H9 (cell line): ENCODE measurements at regions not wholly inside any gene's neighbourhood (a gene's known extent, or its start where the extent isn't known, plus 50 kb on each side); places are given as distances from the start of the nearest gene placed in this dataset.

Source experiments
- DNase-seq: peaks from one replicate; pipeline ENCODE4 v3.0.0-alpha.2; 2017
- H2AFZ ChIP-seq: one replicate; pipeline ENCODE4 v1.6.1; 2013; ENCODE audit warnings: mild to moderate bottlenecking, low read length, control low read depth, moderate library complexity
- H2AK5ac ChIP-seq: 2 replicates; pipeline ENCODE4 v1.6.1; 2013; ENCODE audit warnings: low read length, control low read depth, mixed read lengths; ENCODE audit not compliant: insufficient read length
- H2BK120ac ChIP-seq: one replicate; pipeline ENCODE4 v1.6.1; 2013; ENCODE audit warnings: low read depth, mild to moderate bottlenecking, low read length, control low read depth, inconsistent platforms; ENCODE audit not compliant: poor library complexity, severe bottlenecking
- H2BK12ac ChIP-seq: 2 replicates; pipeline ENCODE4 v1.6.1; 2013; ENCODE audit warnings: low read length, control low read depth, mixed read lengths, low read depth; ENCODE audit not compliant: insufficient read length
- H2BK15ac ChIP-seq: 2 replicates; pipeline ENCODE4 v1.6.1; 2013; ENCODE audit warnings: low read depth, low read length, control low read depth
- H2BK20ac ChIP-seq: one replicate; pipeline ENCODE4 v1.6.1; 2013; ENCODE audit warnings: low read depth, mild to moderate bottlenecking, low read length, control low read depth, inconsistent platforms; ENCODE audit not compliant: poor library complexity, severe bottlenecking
- H2BK5ac ChIP-seq: 2 replicates; pipeline ENCODE4 v1.6.1; 2013; ENCODE audit warnings: low read length, control low read depth, mixed read lengths; ENCODE audit not compliant: insufficient read length
- H3K14ac ChIP-seq: 2 replicates; pipeline ENCODE4 v1.6.1; 2013; ENCODE audit warnings: low read length, control low read depth; ENCODE audit not compliant: insufficient read depth
- H3K18ac ChIP-seq: 2 replicates; pipeline ENCODE4 v1.6.1; 2013; ENCODE audit warnings: low read depth, mild to moderate bottlenecking, mixed read lengths, low read length, control low read depth; ENCODE audit not compliant: insufficient read length
- H3K23ac ChIP-seq: 2 replicates; pipeline ENCODE4 v1.6.1; 2013; ENCODE audit warnings: low read length, control low read depth, mixed read lengths, low read depth; ENCODE audit not compliant: insufficient read length
- H3K23me2 ChIP-seq: 2 replicates; pipeline ENCODE4 v1.6.1; 2013; ENCODE audit warnings: low read depth, mild to moderate bottlenecking, mixed read lengths, low read length, control low read depth; ENCODE audit not compliant: insufficient read length, poor library complexity, severe bottlenecking
- H3K27ac ChIP-seq: 2 replicates; pipeline ENCODE4 v1.5.1; 2013; ENCODE audit warnings: low read length, control low read depth, mixed read lengths, low read depth; ENCODE audit not compliant: insufficient read length
- H3K27me3 ChIP-seq: 2 replicates; pipeline ENCODE4 v1.6.1; 2013; ENCODE audit warnings: low read length, control low read depth, inconsistent platforms; ENCODE audit not compliant: insufficient read depth
- H3K4ac ChIP-seq: 2 replicates; pipeline ENCODE4 v1.6.1; 2013; ENCODE audit warnings: low read depth, mild to moderate bottlenecking, control low read depth, inconsistent platforms, low read length, moderate library complexity
- H3K4me1 ChIP-seq: 2 replicates; pipeline ENCODE4 v1.6.1; 2013; ENCODE audit warnings: low read length, control low read depth, inconsistent platforms; ENCODE audit not compliant: insufficient read depth
- H3K4me2 ChIP-seq: 2 replicates; pipeline ENCODE4 v1.6.1; 2013; ENCODE audit warnings: low read length, control low read depth, mixed read lengths; ENCODE audit not compliant: insufficient read length, insufficient read depth
- H3K56ac ChIP-seq: 2 replicates; pipeline ENCODE4 v1.6.1; 2013; ENCODE audit warnings: low read depth, mild to moderate bottlenecking, mixed read lengths, low read length, control low read depth; ENCODE audit not compliant: insufficient read length
- H3K79me1 ChIP-seq: 2 replicates; pipeline ENCODE4 v1.6.1; 2013; ENCODE audit warnings: low read depth, mild to moderate bottlenecking, moderate library complexity, low read length, control low read depth, inconsistent platforms; ENCODE audit not compliant: insufficient read depth, poor library complexity, severe bottlenecking
- H3K79me2 ChIP-seq: 2 replicates; pipeline ENCODE4 v1.6.1; 2013; ENCODE audit warnings: low read length, control low read depth, inconsistent platforms; ENCODE audit not compliant: insufficient read depth
- H3K9ac ChIP-seq: 2 replicates; pipeline ENCODE4 v1.6.1; 2013; ENCODE audit warnings: low read length, control low read depth, mixed read lengths; ENCODE audit not compliant: insufficient read length; ENCODE audit errors: extremely low read depth
- H3K9me3 ChIP-seq: one replicate; pipeline ENCODE4 v1.6.1; 2013; ENCODE audit warnings: low read depth, low read length, inconsistent platforms; ENCODE audit not compliant: control insufficient read depth
- H3T11ph ChIP-seq: one replicate; pipeline ENCODE4 v1.6.1; 2013; ENCODE audit warnings: mild to moderate bottlenecking, low read length, control low read depth, inconsistent platforms
- H4K20me1 ChIP-seq: one replicate; pipeline ENCODE4 v1.6.1; 2013; ENCODE audit not compliant: control insufficient read depth, insufficient read length, insufficient read depth
- H4K5ac ChIP-seq: 2 replicates; pipeline ENCODE4 v1.6.1; 2013; ENCODE audit warnings: low read depth, mild to moderate bottlenecking, mixed read lengths, low read length, control low read depth; ENCODE audit not compliant: insufficient read length
- H4K8ac ChIP-seq: replicated peaks from 2 replicates; pipeline ENCODE4 v1.6.1; 2013; ENCODE audit warnings: low read length, control low read depth, mixed read lengths, low read depth; ENCODE audit not compliant: insufficient read length
- H4K91ac ChIP-seq: 2 replicates; pipeline ENCODE4 v1.6.1; 2013; ENCODE audit warnings: low read depth, mild to moderate bottlenecking, moderate library complexity, mixed read lengths, low read length, control low read depth; ENCODE audit not compliant: insufficient read length
- H3K27ac Mint-ChIP-seq, 3 experiments: 2 replicates in 2 of 3; 3 replicates in 1 of 3; pipeline ENCODE4 v1.8.0; 2020 to 2021; ENCODE audit warnings: mixed read lengths in 3 of 3, mild to moderate bottlenecking in 1 of 3, moderate library complexity in 1 of 3
- H3K27me3 Mint-ChIP-seq: 2 replicates; pipeline ENCODE4 v1.8.0; 2021; ENCODE audit warnings: low read depth, mild to moderate bottlenecking, moderate library complexity, mixed read lengths
- H3K36me3 Mint-ChIP-seq, 3 experiments: 2 replicates in 2 of 3; 3 replicates in 1 of 3; pipeline ENCODE4 v1.8.0; 2020 to 2021; ENCODE audit warnings: low read depth in 3 of 3, mixed read lengths in 3 of 3; ENCODE audit not compliant: insufficient read depth in 1 of 3
- H3K4me1 Mint-ChIP-seq, 2 experiments: 2 replicates each; pipeline ENCODE4 v1.8.0; 2020; ENCODE audit warnings: mixed read lengths in 2 of 2
- H3K4me3 Mint-ChIP-seq, 2 experiments: 2 replicates in 1 of 2; 3 replicates in 1 of 2; pipeline ENCODE4 v1.8.0; 2020 to 2021; ENCODE audit warnings: mild to moderate bottlenecking in 2 of 2, mixed read lengths in 2 of 2, moderate library complexity in 1 of 2
- H3K9me3 Mint-ChIP-seq, 2 experiments: 2 replicates in 1 of 2; 3 replicates in 1 of 2; pipeline ENCODE4 v1.8.0; 2020; ENCODE audit warnings: mild to moderate bottlenecking in 2 of 2, mixed read lengths in 2 of 2, moderate library complexity in 1 of 2
- WGBS: extraction: QIAGEN DNeasy Blood & Tissue Kit; methylation state at CpG from one replicate; pipeline ENCODE4 v1.1.7; 2013; ENCODE audit warnings: missing lambda C conversion rate, low lambda C conversion rate, mixed read lengths; ENCODE audit not compliant: insufficient read length; ENCODE audit errors: extremely low coverage; 5-methylcytosine and 5-hydroxymethylcytosine counted together
- TF ChIP-seq, protein P1 (sequence below): fragments of 200-600 bp; sonication (generic); conservative IDR thresholded peaks from 3 replicates; pipeline ENCODE4 v1.8.0; 2021; ENCODE audit warnings: antibody characterized with exemption, mild to moderate bottlenecking

DNA sequence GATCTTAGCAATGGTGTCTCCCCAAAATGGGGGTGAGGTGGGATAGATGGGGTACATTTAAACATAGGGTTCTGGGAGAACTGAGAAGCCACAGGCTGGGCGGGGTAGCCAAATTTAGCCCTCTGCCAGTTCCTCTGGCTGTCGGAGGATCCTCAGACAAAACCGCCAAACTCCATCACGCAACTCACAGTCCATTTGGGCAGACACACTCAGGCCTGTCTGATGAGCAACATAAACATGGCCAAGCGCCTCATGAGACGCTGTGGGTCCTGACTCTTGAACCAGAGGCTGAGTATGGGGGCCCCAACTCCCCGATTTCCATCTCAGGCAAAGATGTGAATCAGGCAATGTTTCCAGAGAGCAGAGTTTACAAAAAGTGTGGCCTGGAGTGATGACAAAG, 162.3 kb downstream of the FGF18 start:
- Histone ChIP-seq H2BK5ac (no peak overlapping the region), H3K27me3 (no peaks in the 10 kb centered on the region), H4K8ac (no peak overlapping the region), H2BK12ac (no peak overlapping the region), H3K4me1 (0 out of 2 replicates have a peak, but pooled peaks cover 1% of the 10 kb centered on the region), H3K9ac (no peak overlapping the region), H3K4me2 (no peak overlapping the region), H3K27ac (no peak overlapping the region), H4K5ac (no peak overlapping the region), H3K56ac (no peak overlapping the region), H3K23ac (no peak overlapping the region), H3K14ac (no peak overlapping the region), H3K23me2 (no peaks in the 10 kb centered on the region), H3K4ac (no peak overlapping the region), H2AFZ (no peak overlapping the region), H4K20me1 (no peaks in the 10 kb centered on the region), H2BK20ac (no peak overlapping the region), H2BK120ac (no peak overlapping the region), H3K79me2 (no peaks in the 10 kb centered on the region), H3K9me3 (no peaks in the 10 kb centered on the region), H3K79me1 (no peaks in the 10 kb centered on the region), H2AK5ac (no peak overlapping the region), H3T11ph (no peak overlapping the region), H3K18ac (no peak overlapping the region), H4K91ac (no peak overlapping the region), H2BK15ac (no peak overlapping the region)
- no peak overlapping the region for H3K4me3 Mint-ChIP-seq
- no CpG with 5 or more reads among the region's 7 CpGs for WGBS
- H3K36me3 Mint-ChIP-seq, result no peaks in the 10 kb centered on the region
- H3K9me3 Mint-ChIP-seq, result no peaks in the 10 kb centered on the region
- peaks cover 11 to 12% of the 10 kb centered on the region in 2 experiments for H3K4me1 Mint-ChIP-seq
- no peak overlapping the region for H3K27ac Mint-ChIP-seq
- TF ChIP-seq, protein P1, sequence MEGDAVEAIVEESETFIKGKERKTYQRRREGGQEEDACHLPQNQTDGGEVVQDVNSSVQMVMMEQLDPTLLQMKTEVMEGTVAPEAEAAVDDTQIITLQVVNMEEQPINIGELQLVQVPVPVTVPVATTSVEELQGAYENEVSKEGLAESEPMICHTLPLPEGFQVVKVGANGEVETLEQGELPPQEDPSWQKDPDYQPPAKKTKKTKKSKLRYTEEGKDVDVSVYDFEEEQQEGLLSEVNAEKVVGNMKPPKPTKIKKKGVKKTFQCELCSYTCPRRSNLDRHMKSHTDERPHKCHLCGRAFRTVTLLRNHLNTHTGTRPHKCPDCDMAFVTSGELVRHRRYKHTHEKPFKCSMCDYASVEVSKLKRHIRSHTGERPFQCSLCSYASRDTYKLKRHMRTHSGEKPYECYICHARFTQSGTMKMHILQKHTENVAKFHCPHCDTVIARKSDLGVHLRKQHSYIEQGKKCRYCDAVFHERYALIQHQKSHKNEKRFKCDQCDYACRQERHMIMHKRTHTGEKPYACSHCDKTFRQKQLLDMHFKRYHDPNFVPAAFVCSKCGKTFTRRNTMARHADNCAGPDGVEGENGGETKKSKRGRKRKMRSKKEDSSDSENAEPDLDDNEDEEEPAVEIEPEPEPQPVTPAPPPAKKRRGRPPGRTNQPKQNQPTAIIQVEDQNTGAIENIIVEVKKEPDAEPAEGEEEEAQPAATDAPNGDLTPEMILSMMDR, result no peak
- peaks cover 3% of the 10 kb centered on the region for H3K27me3 Mint-ChIP-seq
- DNase-seq, result no peak
